ENCODE measurements at regions not wholly inside any gene's neighbourhood (a gene's known extent, or its start where the extent isn't known, plus 50 kb on each side); places are given as distances from the start of the nearest gene placed in this dataset.
"Not testable (repeated sequence)": the region's sequence is repeated elsewhere in the genome, so short reads cannot be mapped to it uniquely, and the experiment has no call there.

- DNase-seq = no peak
Measured at GRCh38 chr4:170529748-170530722, 440.3 kb upstream of the AADAT start.

GRCh38 chr4:170526471-170526870 lies 436.7 kb upstream of the AADAT start:
- no peak for DNase-seq

GRCh38 chr4:170522427-170522970 lies 432.7 kb upstream of the AADAT start:
- DNase-seq = no peak

- no peak for DNase-seq
Measured at GRCh38 chr4:170497689-170498088, 407.9 kb upstream of the AADAT start.

GRCh38 chr4:170497112-170497511 lies 407.4 kb upstream of the AADAT start:
- DNase-seq = peak; percentile 1 to 44

- DNase-seq = no peak
Measured at GRCh38 chr4:170491981-170492380, 402.2 kb upstream of the AADAT start.

GRCh38 chr4:170476351-170476750 lies 386.6 kb upstream of the AADAT start:
- DNase-seq = no peak

GRCh38 chr4:170465429-170465828 lies 375.7 kb upstream of the AADAT start:
- DNase-seq = no peak

- DNase-seq = no peak
Measured at GRCh38 chr4:170464614-170465197, 374.9 kb upstream of the AADAT start.

- DNase-seq = no peak
Measured at GRCh38 chr4:170446782-170447181, 357.0 kb upstream of the AADAT start.

- not testable (repeated sequence) for DNase-seq
Measured at GRCh38 chr4:170441146-170441545, 351.4 kb upstream of the AADAT start.

GRCh38 chr4:170428929-170429328 lies 339.2 kb upstream of the AADAT start:
- DNase-seq = no peak

GRCh38 chr4:170425521-170426143 lies 335.9 kb upstream of the AADAT start:
- DNase-seq = no peak

GRCh38 chr4:170425040-170425439 lies 335.3 kb upstream of the AADAT start:
- no peak for DNase-seq

GRCh38 chr4:170423137-170423536 lies 333.4 kb upstream of the AADAT start:
- no peak for DNase-seq

GRCh38 chr4:170420255-170420693 lies 330.5 kb upstream of the AADAT start:
- DNase-seq = peak; percentile 81 to 91

GRCh38 chr4:170414961-170415360 lies 325.2 kb upstream of the AADAT start:
- no peak for DNase-seq

GRCh38 chr4:170414360-170414759 lies 324.6 kb upstream of the AADAT start:
- no peak for DNase-seq

- no peak for DNase-seq
Measured at GRCh38 chr4:170413951-170414350, 324.2 kb upstream of the AADAT start.

GRCh38 chr4:170400361-170400760 lies 310.6 kb upstream of the AADAT start:
- no peak for DNase-seq

- DNase-seq = no peak
Measured at GRCh38 chr4:170399581-170400293, 310.0 kb upstream of the AADAT start.

GRCh38 chr4:170398218-170398617 lies 308.5 kb upstream of the AADAT start:
- DNase-seq = no peak

GRCh38 chr4:170395773-170396172 lies 306.0 kb upstream of the AADAT start:
- DNase-seq = no peak

Measured in NCI-H526 (cell line).